BJ (cell line): ENCODE measurements at regions not wholly inside any gene's neighbourhood (a gene's known extent, or its start where the extent isn't known, plus 50 kb on each side); places are given as distances from the start of the nearest gene placed in this dataset.

Source experiments
- CTCF ChIA-PET: fragments of 350-600 bp; formaldehyde crosslinking; extraction: SDS; loops from one replicate; lab custom pipeline; 2021; ENCODE audit warnings: antibody characterized with exemption, inconsistent platforms; lab: Yijun Ruan, JAX
- POLR2A ChIA-PET: fragments of 300-600 bp; sonication (Branson Sonifier 250); formaldehyde crosslinking; extraction: SDS; loops from one replicate; lab custom pipeline; 2021; ENCODE audit warnings: antibody characterized with exemption; lab: Charles Lee
- DNase-seq: peaks from one replicate; pipeline ENCODE4 v3.0.0-alpha.2; 2011; ENCODE audit warnings: low read depth
- H3K27me3 ChIP-seq: 2 replicates; pipeline ENCODE4 v1.6.0; 2011; ENCODE audit warnings: low read length; ENCODE audit not compliant: control insufficient read depth, insufficient read depth
- H3K36me3 ChIP-seq: 2 replicates; pipeline ENCODE4 v1.5.1; 2011; ENCODE audit warnings: low read length; ENCODE audit not compliant: control insufficient read depth, insufficient read depth
- H3K4me3 ChIP-seq: 2 replicates; pipeline ENCODE4 v1.5.1; 2011; ENCODE audit warnings: low read depth, mild to moderate bottlenecking, control low read depth, low read length
- CTCF ChIP-seq: IDR thresholded peaks from 2 replicates; pipeline ENCODE4 v1.5.1; 2011; ENCODE audit warnings: low read depth, mild to moderate bottlenecking, control low read depth, inconsistent platforms, low read length, moderate library complexity; ENCODE audit not compliant: insufficient read depth

- Histone ChIP-seq H3K4me3 (no peak overlapping the region), H3K36me3 (no peaks in the 10 kb centered on the region), H3K27me3 (no peaks in the 10 kb centered on the region)
- POLR2A ChIA-PET = no interaction called here
- DNase-seq = no peak
- CTCF ChIA-PET = no interaction called here
- no peak for TF ChIP-seq CTCF
Measured at GRCh38 chr9:1327467-1327866, 277.3 kb downstream of the DMRT2 start.

- TF ChIP-seq CTCF = no peak
- no peak overlapping the region for H3K4me3 ChIP-seq
- no peaks in the 10 kb centered on the region for H3K36me3 ChIP-seq
- CTCF ChIA-PET = no interaction called here
- H3K27me3 ChIP-seq = no peaks in the 10 kb centered on the region
- DNase-seq = no peak
- POLR2A ChIA-PET = no interaction called here
Measured at GRCh38 chr9:1328341-1328740, 278.2 kb downstream of the DMRT2 start.

GRCh38 chr9:1331546-1332038 is 281.4 kb downstream of the DMRT2 start:
- Histone ChIP-seq H3K36me3 (no peaks in the 10 kb centered on the region), H3K27me3 (no peaks in the 10 kb centered on the region), H3K4me3 (no peak overlapping the region)
- CTCF ChIA-PET = no interaction called here
- DNase-seq = no peak
- POLR2A ChIA-PET = no interaction called here
- TF ChIP-seq CTCF = no peak

- H3K36me3 ChIP-seq = no peaks in the 10 kb centered on the region
- H3K4me3 ChIP-seq = no peak overlapping the region
- DNase-seq = no peak
- POLR2A ChIA-PET = no interaction called here
- TF ChIP-seq CTCF = no peak
- CTCF ChIA-PET = no interaction called here
- H3K27me3 ChIP-seq = no peaks in the 10 kb centered on the region
Measured at GRCh38 chr9:1332156-1332555, 282.0 kb downstream of the DMRT2 start.

GRCh38 chr9:1335174-1335573 is 285.0 kb downstream of the DMRT2 start:
- no peak for DNase-seq
- Histone ChIP-seq H3K4me3 (no peak overlapping the region), H3K27me3 (no peaks in the 10 kb centered on the region), H3K36me3 (no peaks in the 10 kb centered on the region)
- CTCF ChIA-PET = interaction anchor here (0.5 kb wide), 1 partner anchor 48 kb away, joined by 3 read pairs; no protein-coding TSS in a partner anchor
- no peak for TF ChIP-seq CTCF
- POLR2A ChIA-PET = no interaction called here
